ENCODE measurements at regions not wholly inside any gene's neighbourhood (a gene's known extent, or its start where the extent isn't known, plus 50 kb on each side); places are given as distances from the start of the nearest gene placed in this dataset.

DNA sequence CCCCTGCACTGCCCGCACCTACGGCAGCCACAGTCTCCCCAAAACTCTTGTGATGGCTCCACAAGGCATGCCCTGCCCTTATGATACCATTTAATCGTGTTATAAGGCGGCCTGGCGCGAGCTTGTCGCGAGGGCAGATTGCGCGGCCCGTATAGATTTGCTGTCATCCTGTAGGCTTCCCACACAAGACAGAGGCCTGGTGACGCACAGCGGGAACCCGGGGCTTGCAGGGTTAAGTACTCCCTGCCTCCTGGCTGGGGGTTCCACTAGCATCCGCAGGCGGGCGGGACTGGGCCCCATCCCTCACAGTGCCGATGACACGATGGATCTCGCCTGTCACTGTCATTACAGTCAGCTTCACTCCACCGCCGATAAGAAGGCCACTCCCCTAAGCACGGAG lies 364.9 kb upstream of the IRX2 start:
- TF ChIP-seq RCOR1 (IDR thresholded peaks at IDR 0.05; ENCODE audit: low read length) = no peak
- TF ChIP-seq, protein P1, sequence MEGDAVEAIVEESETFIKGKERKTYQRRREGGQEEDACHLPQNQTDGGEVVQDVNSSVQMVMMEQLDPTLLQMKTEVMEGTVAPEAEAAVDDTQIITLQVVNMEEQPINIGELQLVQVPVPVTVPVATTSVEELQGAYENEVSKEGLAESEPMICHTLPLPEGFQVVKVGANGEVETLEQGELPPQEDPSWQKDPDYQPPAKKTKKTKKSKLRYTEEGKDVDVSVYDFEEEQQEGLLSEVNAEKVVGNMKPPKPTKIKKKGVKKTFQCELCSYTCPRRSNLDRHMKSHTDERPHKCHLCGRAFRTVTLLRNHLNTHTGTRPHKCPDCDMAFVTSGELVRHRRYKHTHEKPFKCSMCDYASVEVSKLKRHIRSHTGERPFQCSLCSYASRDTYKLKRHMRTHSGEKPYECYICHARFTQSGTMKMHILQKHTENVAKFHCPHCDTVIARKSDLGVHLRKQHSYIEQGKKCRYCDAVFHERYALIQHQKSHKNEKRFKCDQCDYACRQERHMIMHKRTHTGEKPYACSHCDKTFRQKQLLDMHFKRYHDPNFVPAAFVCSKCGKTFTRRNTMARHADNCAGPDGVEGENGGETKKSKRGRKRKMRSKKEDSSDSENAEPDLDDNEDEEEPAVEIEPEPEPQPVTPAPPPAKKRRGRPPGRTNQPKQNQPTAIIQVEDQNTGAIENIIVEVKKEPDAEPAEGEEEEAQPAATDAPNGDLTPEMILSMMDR (IDR thresholded peaks at IDR 0.05) = no peak
- no peak for TF ChIP-seq TAF1 (IDR thresholded peaks at IDR 0.05; ENCODE audit: borderline replicate concordance, low read depth, low read length)
- TF ChIP-seq MEF2A (IDR thresholded peaks at IDR 0.05; ENCODE audit: borderline replicate concordance, low read depth) = no peak
- TF ChIP-seq, protein P2, sequence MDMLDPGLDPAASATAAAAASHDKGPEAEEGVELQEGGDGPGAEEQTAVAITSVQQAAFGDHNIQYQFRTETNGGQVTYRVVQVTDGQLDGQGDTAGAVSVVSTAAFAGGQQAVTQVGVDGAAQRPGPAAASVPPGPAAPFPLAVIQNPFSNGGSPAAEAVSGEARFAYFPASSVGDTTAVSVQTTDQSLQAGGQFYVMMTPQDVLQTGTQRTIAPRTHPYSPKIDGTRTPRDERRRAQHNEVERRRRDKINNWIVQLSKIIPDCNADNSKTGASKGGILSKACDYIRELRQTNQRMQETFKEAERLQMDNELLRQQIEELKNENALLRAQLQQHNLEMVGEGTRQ (IDR thresholded peaks at IDR 0.05; ENCODE audit: borderline replicate concordance, low read depth, low read length) = no peak
- no peak for TF ChIP-seq REST (IDR thresholded peaks at IDR 0.05; ENCODE audit: low read depth, low read length)
- TF ChIP-seq, protein P3, sequence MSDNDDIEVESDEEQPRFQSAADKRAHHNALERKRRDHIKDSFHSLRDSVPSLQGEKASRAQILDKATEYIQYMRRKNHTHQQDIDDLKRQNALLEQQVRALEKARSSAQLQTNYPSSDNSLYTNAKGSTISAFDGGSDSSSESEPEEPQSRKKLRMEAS (IDR thresholded peaks at IDR 0.05; ENCODE audit: low read depth) = no peak
- TF ChIP-seq SMC3 (IDR thresholded peaks at IDR 0.05; ENCODE audit: low read depth, low read length) = no peak
- TF ChIP-seq NFIC (IDR thresholded peaks at IDR 0.05; ENCODE audit: borderline replicate concordance) = no peak
- TF ChIP-seq USF1 (IDR thresholded peaks at IDR 0.05; ENCODE audit: borderline replicate concordance, low read depth) = no peak
- TF ChIP-seq GABPA (IDR thresholded peaks at IDR 0.05; ENCODE audit: low read depth) = no peak
